ENCODE measurements at regions not wholly inside any gene's neighbourhood (a gene's known extent, or its start where the extent isn't known, plus 50 kb on each side); places are given as distances from the start of the nearest gene placed in this dataset.

DNA sequence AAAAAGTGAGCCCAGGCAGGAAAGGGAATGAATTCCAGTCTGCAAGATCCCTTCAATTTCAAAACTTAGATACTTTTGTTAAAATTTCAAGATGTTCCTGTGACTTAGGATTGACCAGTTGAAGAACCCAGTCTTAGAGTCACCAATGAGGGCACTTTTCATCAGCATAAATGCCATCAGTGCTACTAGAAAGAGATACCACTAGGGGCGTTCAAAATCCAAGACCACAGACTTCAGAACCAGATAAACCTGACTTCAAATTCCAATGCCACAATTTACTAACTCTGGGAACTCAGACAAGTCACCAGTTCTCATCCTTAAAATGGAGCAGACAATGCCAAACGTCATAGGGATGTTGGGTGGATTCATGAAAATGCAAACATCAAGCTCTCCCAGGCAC is 523.2 kb downstream of the BUD13 start:
- Histone ChIP-seq H3K4me3 (ENCODE audit: low read depth, low read length) (no peak overlapping the region), H3K27ac (ENCODE audit: low read depth, low read length) (no peak overlapping the region), H3K27me3 (ENCODE audit: control insufficient read depth, insufficient read depth, low read length) (no peaks in the 10 kb centered on the region), H3K9me3 (ENCODE audit: control insufficient read depth, insufficient read depth, low read length) (no peaks in the 10 kb centered on the region)
- ChIA-PET POLR2A (no interaction called here), CTCF (no interaction called here)
- TF ChIP-seq, protein P1, sequence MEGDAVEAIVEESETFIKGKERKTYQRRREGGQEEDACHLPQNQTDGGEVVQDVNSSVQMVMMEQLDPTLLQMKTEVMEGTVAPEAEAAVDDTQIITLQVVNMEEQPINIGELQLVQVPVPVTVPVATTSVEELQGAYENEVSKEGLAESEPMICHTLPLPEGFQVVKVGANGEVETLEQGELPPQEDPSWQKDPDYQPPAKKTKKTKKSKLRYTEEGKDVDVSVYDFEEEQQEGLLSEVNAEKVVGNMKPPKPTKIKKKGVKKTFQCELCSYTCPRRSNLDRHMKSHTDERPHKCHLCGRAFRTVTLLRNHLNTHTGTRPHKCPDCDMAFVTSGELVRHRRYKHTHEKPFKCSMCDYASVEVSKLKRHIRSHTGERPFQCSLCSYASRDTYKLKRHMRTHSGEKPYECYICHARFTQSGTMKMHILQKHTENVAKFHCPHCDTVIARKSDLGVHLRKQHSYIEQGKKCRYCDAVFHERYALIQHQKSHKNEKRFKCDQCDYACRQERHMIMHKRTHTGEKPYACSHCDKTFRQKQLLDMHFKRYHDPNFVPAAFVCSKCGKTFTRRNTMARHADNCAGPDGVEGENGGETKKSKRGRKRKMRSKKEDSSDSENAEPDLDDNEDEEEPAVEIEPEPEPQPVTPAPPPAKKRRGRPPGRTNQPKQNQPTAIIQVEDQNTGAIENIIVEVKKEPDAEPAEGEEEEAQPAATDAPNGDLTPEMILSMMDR (IDR thresholded peaks at IDR 0.05; ENCODE audit: low read depth, low read length): 0 out of 2 replicates have a peak, but pooled peaks have one; percentile 13
- DNase-seq (ENCODE audit: low read depth, low spot score): no peak

GRCh38 chr11:116244889-116245288 is 527.9 kb downstream of the BUD13 start:
- POLR2A ChIA-PET: no interaction called here
- Histone ChIP-seq H3K4me3 (ENCODE audit: low read depth, low read length) (no peak overlapping the region), H3K9me3 (ENCODE audit: control insufficient read depth, insufficient read depth, low read length) (no peaks in the 10 kb centered on the region), H3K27ac (ENCODE audit: low read depth, low read length) (no peak overlapping the region), H3K27me3 (ENCODE audit: control insufficient read depth, insufficient read depth, low read length) (no peaks in the 10 kb centered on the region)
- no peak for DNase-seq (ENCODE audit: low read depth, low spot score)
- TF ChIP-seq, protein P1 (IDR thresholded peaks at IDR 0.05; ENCODE audit: low read depth, low read length): no peak
- CTCF ChIA-PET: no interaction called here

DNA sequence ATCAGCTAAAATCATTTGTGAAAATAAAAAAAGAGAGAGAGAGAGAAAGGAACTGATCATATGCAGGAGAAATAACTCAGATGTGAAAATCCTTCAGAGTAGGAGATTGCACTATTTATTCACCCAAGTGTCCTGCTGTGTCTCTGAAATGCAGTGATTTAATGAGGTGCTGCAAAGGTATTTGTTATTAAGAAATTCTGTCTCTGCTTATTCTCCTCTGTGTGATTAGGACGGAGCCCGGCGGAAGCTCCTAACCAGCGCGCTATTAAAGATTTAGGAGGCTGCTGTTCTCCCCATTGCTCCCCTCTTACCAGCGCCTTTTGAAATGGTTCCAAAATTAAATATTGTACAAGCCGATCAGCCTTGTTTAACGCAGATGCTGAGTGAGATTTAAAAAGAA is 528.3 kb downstream of the BUD13 start:
- no peaks in the 10 kb centered on the region for H3K9me3 ChIP-seq (ENCODE audit: control insufficient read depth, insufficient read depth, low read length)
- no peak overlapping the region for H3K4me3 ChIP-seq (ENCODE audit: low read depth, low read length)
- DNase-seq (ENCODE audit: low read depth, low spot score): no peak
- ChIA-PET CTCF (no interaction called here), POLR2A (no interaction called here)
- no peak overlapping the region for H3K27ac ChIP-seq (ENCODE audit: low read depth, low read length)
- TF ChIP-seq, protein P1 (IDR thresholded peaks at IDR 0.05; ENCODE audit: low read depth, low read length): no peak
- H3K27me3 ChIP-seq (ENCODE audit: control insufficient read depth, insufficient read depth, low read length): no peaks in the 10 kb centered on the region

DNA sequence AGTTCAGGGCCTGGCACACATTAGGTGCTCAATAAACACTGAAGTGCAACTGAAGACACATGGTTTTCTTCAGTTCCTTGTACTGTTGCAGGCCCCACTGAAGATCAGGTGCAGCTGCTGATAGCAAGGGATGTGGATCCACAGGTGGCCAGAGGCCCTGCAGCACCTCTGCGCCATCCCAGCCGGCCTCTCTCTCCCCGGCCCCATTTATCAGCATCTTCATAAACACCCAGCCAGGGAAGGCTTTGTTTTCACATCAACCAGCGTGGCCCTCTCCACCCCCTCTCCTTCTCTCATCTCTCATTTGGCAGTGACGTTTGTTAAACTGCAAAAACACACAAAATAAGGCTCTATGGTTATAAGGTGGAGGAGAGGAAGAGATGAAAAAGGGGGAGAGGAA is 528.8 kb downstream of the BUD13 start:
- no peak overlapping the region for H3K4me3 ChIP-seq (ENCODE audit: low read depth, low read length)
- no peaks in the 10 kb centered on the region for H3K27me3 ChIP-seq (ENCODE audit: control insufficient read depth, insufficient read depth, low read length)
- ChIA-PET CTCF (no interaction called here), POLR2A (no interaction called here)
- DNase-seq (ENCODE audit: low read depth, low spot score): no peak
- H3K27ac ChIP-seq (ENCODE audit: low read depth, low read length): no peak overlapping the region
- H3K9me3 ChIP-seq (ENCODE audit: control insufficient read depth, insufficient read depth, low read length): no peaks in the 10 kb centered on the region
- TF ChIP-seq, protein P1 (IDR thresholded peaks at IDR 0.05; ENCODE audit: low read depth, low read length): no peak

DNA sequence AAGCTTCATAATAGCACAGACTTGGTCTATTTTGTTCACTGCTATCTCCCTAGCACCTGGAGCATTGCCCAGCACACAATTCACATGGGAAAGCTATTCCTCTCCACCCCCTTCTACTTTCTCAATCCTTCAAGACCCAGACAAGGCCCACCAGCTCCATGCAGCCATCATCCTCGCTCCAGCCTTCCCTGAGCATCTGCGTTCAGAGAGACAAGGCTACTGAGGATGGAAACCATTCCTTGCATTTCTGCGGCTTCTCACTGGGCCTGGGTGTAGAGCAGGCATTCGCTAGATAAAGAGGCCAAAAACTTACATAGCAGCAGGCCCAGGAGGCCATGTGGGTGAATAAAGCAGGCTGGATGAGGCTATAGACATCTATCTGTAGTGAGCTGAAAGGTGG is 530.8 kb downstream of the BUD13 start:
- H3K4me3 ChIP-seq (ENCODE audit: low read depth, low read length): no peak overlapping the region
- CTCF ChIA-PET: no interaction called here
- H3K27me3 ChIP-seq (ENCODE audit: control insufficient read depth, insufficient read depth, low read length): no peaks in the 10 kb centered on the region
- TF ChIP-seq, protein P1 (IDR thresholded peaks at IDR 0.05; ENCODE audit: low read depth, low read length): no peak
- no peaks in the 10 kb centered on the region for H3K9me3 ChIP-seq (ENCODE audit: control insufficient read depth, insufficient read depth, low read length)
- no peak for DNase-seq (ENCODE audit: low read depth, low spot score)
- POLR2A ChIA-PET: no interaction called here
- H3K27ac ChIP-seq (ENCODE audit: low read depth, low read length): no peak overlapping the region
